Small intestine (tissue), 7 donors: ENCODE measurements at regions not wholly inside any gene's neighbourhood (a gene's known extent, or its start where the extent isn't known, plus 50 kb on each side); places are given as distances from the start of the nearest gene placed in this dataset.
"Not testable (repeated sequence)": the region's sequence is repeated elsewhere in the genome, so short reads cannot be mapped to it uniquely, and the experiment has no call there.

ENCODE experiments used
- DNase-seq, 2 donors: peaks; one replicate each; pipeline versions ENCODE4 v3.0.0 to v3.0.0-alpha.2; 2013
- FAIRE-seq: peaks from 2 replicates; lab custom pipeline; 2012; peaks lifted over from hg19 to GRCh38; lab: Jason Lieb, UNC
- H3K27ac ChIP-seq, 3 donors: one replicate each; pipeline ENCODE4 v1.5.1; 2013; ENCODE audit warnings: low read length in 2 of 3, mild to moderate bottlenecking in 2 of 3, control low read depth in 1 of 3, inconsistent platforms in 1 of 3, low read depth in 1 of 3, moderate library complexity in 1 of 3
- H3K27me3 ChIP-seq, 3 donors: one replicate each; pipeline ENCODE4 v1.6.1; 2013; ENCODE audit warnings: low read length in 3 of 3, inconsistent platforms in 1 of 3; ENCODE audit not compliant: control insufficient read depth in 3 of 3, insufficient read depth in 3 of 3
- H3K36me3 ChIP-seq, 3 donors: one replicate each; pipeline ENCODE4 v1.6.1; 2013; ENCODE audit warnings: low read length in 3 of 3, inconsistent platforms in 1 of 3, low read depth in 1 of 3, mild to moderate bottlenecking in 1 of 3, moderate library complexity in 1 of 3; ENCODE audit not compliant: control insufficient read depth in 3 of 3, insufficient read depth in 2 of 3
- H3K4me1 ChIP-seq, 3 donors: one replicate each; pipeline ENCODE4 v1.6.1; 2013; ENCODE audit warnings: low read length in 2 of 3, inconsistent platforms in 1 of 3, low read depth in 1 of 3, mild to moderate bottlenecking in 1 of 3, moderate library complexity in 1 of 3; ENCODE audit not compliant: control insufficient read depth in 3 of 3, insufficient read depth in 2 of 3
- H3K4me3 ChIP-seq, 3 donors: one replicate each; pipeline ENCODE4 v1.5.1; 2013; ENCODE audit warnings: low read length in 3 of 3, control low read depth in 1 of 3, inconsistent platforms in 1 of 3, low read depth in 1 of 3, mild to moderate bottlenecking in 1 of 3, moderate library complexity in 1 of 3
- H3K9me3 ChIP-seq, 2 donors: one replicate each; pipeline ENCODE4 v1.6.1; 2013; ENCODE audit warnings: low read depth in 1 of 2, low read length in 1 of 2; ENCODE audit not compliant: control insufficient read depth in 2 of 2, insufficient read depth in 1 of 2
- WGBS, 3 donors: extraction: QIAGEN DNeasy Blood & Tissue Kit; methylation state at CpG; one replicate each; pipeline ENCODE4 v1.1.7; 2013; 5-methylcytosine and 5-hydroxymethylcytosine counted together
- donor health status: healthy with polysubstance abuse.
- donor health status: control.
- donor health status: control.
- donor health status: Bipolar disorder and iron deficiency.
- donor health status: healthy.

DNA sequence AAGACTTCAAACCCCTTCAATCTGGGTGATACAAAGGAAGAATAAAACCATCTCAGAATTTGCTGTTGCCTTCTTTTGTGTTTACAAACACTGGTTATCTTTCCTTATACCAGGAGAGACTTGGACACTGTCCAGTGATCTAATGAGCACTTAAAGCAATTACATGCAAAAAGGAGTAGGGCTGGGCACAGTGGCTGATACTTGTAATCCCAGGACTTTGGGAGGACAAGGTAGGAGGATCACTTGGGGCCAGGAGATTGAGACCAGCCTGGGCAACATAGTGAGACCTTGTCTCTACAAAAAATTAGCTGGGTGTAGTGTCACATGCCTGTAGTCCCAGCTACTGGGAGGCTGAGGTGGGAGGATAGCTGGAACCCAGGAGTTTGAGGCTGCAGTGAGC lies 95.7 kb upstream of the DRD5 start:
- peak in 1 of 2 donors; percentile 29 for DNase-seq
- H3K27ac ChIP-seq: no peak overlapping the region
- no peak for FAIRE-seq
- H3K27me3 ChIP-seq: no peaks in the 10 kb centered on the region
- H3K4me1 ChIP-seq: peaks cover 0 to 5% (median 0%) of the 10 kb centered on the region in 3 donors
- no peak overlapping the region for H3K4me3 ChIP-seq
- no peaks in the 10 kb centered on the region for H3K36me3 ChIP-seq
- H3K9me3 ChIP-seq: no peaks in the 10 kb centered on the region

DNA sequence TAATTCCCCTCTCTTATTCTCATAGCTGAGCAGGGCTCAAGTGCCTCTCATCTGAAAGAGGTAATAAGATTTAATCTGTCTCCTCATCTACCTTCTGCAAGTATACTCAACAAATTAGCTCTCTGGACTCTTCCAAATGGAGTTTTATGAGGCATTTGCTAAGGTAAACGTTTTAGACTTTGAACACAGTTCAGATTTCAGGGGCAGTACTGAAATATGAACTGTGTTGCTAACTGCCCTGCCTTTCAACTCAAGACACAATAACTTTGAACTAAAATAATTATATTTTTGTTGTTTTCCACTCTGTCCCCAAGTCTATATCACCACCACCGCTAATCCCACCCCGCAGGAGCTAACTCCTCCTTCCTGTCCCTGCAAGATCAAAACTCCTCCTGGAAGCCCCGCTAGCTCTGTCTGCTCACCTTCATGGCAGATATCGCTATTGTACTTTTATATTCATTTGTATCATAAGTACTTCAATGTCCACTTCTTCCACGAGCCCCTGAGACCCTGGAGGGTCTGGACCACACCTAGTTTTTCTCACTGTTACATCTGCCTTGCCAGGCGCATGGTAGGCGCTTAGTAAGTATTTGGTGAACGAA lies 90.7 kb upstream of the DRD5 start:
- not testable (repeated sequence) for H3K9me3 ChIP-seq, H3K36me3 ChIP-seq, H3K27me3 ChIP-seq, H3K4me1 ChIP-seq, FAIRE-seq
- peak; percentile 78 to 83 for DNase-seq
- WGBS, 3 donors: 5 to 25% (median 19%) methylated on average over 9 of the region's 9 CpGs
- Histone ChIP-seq H3K4me3 (peak overlapping the region in 2 of 3 donors; percentile 46 to 58), H3K27ac (peak overlapping the region; percentile 79 to 91 (median 88))

DNA sequence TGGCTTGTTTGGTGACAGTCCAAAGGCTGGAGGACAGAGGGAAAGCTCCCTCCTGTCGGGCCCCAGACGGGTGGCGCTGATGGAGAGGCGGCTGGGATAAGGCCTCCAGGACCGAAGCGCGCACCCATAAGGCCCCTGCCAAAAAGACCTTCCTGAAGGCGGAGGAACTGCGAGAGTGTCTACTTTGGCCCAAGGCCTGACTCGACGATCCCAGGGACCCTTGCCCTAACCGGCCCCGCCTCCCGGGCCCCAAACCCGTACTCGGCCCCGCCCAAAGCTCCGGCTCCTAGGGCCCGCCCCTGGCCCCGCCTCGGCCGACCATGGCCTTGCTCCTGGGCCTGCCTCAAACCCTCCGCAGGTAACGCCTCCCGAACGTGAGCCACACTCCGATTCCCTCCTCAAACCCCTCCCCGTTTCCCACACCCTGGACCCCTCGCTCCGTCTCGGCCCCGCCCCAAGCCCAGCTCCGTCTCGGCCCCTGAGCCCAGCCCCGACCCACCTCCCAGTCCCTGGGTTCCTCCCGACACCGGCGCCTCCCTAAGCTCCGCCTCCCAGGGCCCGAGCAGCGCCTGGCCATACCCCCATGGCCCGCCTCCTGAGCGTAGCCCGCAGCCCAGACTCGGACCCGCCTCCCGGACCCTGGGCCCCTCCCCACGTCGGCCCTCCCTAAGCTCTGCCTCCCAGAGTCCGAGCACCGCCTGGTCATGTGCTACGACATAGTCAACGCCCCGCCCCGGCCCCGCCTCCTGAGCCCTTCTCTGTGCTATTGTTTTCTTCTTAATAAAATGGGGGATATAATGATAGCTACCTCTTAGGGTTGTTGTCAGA lies 90.0 kb upstream of the DRD5 start:
- no peaks in the 10 kb centered on the region for H3K27me3 ChIP-seq
- peak overlapping the region; percentile 79 to 91 (median 88) for H3K27ac ChIP-seq
- H3K4me3 ChIP-seq: peak overlapping the region; percentile 44 to 58 (median 46)
- no peaks in the 10 kb centered on the region for H3K9me3 ChIP-seq
- H3K4me1 ChIP-seq: peaks cover 0 to 9% (median 0%) of the 10 kb centered on the region in 3 donors
- DNase-seq (peak; percentile 97 to 99), FAIRE-seq (no peak)
- WGBS, 3 donors: 0 to 3% (median 1%) methylated on average over 29 to 56 of the region's 56 CpGs
- no peaks in the 10 kb centered on the region for H3K36me3 ChIP-seq

DNA sequence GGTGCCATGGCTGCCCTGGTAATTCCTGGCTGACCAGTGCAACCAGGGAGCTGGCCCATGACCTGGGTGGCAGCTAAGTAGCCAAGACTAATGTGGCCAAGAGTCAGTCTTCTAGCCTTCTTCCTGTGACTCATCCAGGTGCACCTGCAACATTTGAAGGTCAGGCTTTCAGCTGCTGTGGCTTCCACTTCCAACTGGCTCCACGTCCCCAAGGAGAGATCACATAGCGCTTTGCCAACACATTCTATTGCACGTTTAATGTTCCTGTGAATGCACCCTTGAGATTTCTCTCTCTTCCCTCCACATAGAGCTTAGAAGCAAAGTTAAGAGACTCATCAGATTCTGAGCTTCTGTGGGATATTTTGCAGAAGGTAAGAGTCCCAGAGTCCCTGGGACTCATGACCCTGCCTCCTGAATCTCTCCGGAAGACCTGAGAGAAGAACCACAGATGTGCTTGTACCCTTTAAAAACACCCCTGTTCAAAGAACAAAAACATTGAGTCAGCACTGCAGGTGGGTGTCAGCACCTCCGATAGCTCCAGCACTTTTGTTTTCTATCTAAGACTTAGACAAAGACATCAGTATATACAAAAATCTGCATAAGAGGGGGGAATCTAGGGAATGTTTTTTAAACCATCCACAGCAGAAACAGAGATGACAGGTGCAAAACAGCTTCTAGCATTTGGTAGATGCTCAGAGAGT lies 88.5 kb upstream of the DRD5 start:
- 61 to 72% (median 64%) methylated on average over 5 of the region's 5 CpGs for WGBS, 3 donors
- H3K36me3 ChIP-seq, H3K9me3 ChIP-seq, H3K4me3 ChIP-seq, H3K27ac ChIP-seq, H3K27me3 ChIP-seq, H3K4me1 ChIP-seq, FAIRE-seq: not testable (repeated sequence)
- peak in 1 of 2 donors; percentile 38 for DNase-seq

DNA sequence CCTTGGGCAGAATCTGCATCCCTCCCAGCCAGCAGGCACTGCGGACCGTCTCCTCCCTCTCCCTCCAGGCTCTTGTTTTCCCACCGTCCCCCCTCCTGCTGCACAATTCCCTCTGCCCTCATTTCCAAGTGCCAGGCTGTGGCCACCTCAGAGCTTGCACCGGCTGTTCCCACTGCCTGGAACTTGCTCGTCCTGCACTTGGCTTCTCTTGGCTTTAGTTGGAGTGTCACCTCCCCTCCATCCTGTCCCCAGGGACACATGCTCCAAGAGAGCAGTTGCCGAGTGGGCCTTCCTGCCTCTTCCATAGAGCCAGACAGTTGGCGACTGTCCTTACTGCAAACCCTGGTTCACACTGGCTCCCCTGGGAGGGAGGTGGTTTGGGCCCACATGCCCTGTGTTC lies 87.0 kb upstream of the DRD5 start:
- H3K4me1 ChIP-seq, H3K36me3 ChIP-seq, H3K9me3 ChIP-seq, H3K27me3 ChIP-seq, H3K27ac ChIP-seq, FAIRE-seq, H3K4me3 ChIP-seq, DNase-seq: not testable (repeated sequence)
- 82 to 89% (median 87%) methylated on average over 6 to 7 of the region's 7 CpGs for WGBS, 3 donors

DNA sequence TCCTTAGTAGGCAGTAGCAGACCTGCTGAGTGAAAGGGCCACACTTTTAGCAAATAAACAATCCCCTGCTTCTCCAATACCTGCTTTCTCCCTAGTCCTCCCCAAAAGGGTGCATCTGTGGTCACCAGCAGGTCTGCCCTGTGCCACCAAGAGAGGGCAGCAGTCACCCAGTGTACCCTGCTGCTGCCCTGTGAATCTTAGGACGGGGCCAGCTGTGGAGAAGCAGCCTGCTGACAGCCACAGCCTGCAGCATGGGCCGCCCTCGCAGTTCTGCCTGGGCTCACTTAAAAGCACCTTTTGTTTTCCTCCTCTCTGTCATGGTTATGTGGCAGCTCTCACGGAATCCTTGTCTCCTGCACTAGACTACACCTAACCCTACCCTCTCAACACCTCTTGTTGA lies 85.4 kb upstream of the DRD5 start:
- not testable (repeated sequence) for H3K27ac ChIP-seq, H3K4me1 ChIP-seq, H3K9me3 ChIP-seq, H3K36me3 ChIP-seq, H3K4me3 ChIP-seq, H3K27me3 ChIP-seq, FAIRE-seq
- WGBS, 3 donors: 10 to 46% (median 11%) methylated on average over 4 of the region's 4 CpGs
- DNase-seq: peak in 1 of 2 donors; percentile 44

DNA sequence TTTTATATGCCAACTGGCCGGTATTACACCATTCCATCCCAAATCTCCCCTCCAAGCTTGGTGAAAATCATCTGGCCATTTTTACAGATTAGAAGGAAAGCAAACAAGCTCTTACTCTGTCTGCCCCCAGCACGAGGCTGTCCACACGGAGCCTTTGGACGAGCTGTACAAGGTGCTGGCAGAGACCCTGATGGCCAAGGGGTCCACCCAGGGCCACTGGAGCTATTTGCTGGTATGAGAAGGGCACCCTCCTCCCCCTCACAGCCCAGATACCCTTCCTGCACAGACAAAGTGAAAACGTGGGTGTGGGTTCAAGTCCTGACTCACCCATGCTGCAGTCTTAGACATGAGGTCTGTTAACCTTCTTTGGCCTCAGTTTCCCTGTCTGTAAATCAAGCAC lies 84.9 kb upstream of the DRD5 start:
- WGBS, 3 donors: 83 to 85% (median 83%) methylated on average over 5 of the region's 5 CpGs

DNA sequence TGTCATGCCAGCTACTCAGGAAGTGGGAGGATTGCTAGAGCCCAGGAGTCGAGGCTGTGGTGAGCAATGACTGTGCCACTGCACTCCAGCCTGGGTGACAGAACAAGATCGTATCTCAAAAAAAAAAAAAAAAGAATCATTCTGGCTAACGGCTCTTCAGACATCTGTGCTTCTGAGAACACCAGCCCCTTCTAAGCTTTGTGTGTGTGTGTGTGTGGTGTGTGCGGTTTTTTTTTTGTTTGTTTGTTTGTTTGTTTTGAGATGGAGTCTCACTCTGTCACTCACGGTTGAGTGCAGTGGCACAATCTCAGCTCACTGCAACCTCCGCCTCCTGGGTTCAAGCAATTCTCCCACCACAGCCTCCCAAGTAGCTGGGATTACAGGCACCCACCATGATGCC lies 79.4 kb upstream of the DRD5 start:
- not testable (repeated sequence) for H3K4me1 ChIP-seq, H3K36me3 ChIP-seq, H3K9me3 ChIP-seq, FAIRE-seq, H3K4me3 ChIP-seq, H3K27me3 ChIP-seq, H3K27ac ChIP-seq, DNase-seq
- WGBS, 3 donors: 73 to 85% (median 78%) methylated on average over 6 of the region's 6 CpGs

More for the DNA sequence above, 84.9 kb upstream of the DRD5 start:
- H3K36me3 ChIP-seq, H3K27ac ChIP-seq, DNase-seq, FAIRE-seq, H3K9me3 ChIP-seq, H3K4me3 ChIP-seq, H3K4me1 ChIP-seq, H3K27me3 ChIP-seq: not testable (repeated sequence)
